NCI-H69 (cell line): ENCODE measurements at regions not wholly inside any gene's neighbourhood (a gene's known extent, or its start where the extent isn't known, plus 50 kb on each side); places are given as distances from the start of the nearest gene placed in this dataset.
"Not testable (repeated sequence)": the region's sequence is repeated elsewhere in the genome, so short reads cannot be mapped to it uniquely, and the experiment has no call there.

ENCODE experiments used
- DNase-seq: peaks from one replicate; lab custom pipeline; 2025; lab: John Stamatoyannopoulos, UW

DNA sequence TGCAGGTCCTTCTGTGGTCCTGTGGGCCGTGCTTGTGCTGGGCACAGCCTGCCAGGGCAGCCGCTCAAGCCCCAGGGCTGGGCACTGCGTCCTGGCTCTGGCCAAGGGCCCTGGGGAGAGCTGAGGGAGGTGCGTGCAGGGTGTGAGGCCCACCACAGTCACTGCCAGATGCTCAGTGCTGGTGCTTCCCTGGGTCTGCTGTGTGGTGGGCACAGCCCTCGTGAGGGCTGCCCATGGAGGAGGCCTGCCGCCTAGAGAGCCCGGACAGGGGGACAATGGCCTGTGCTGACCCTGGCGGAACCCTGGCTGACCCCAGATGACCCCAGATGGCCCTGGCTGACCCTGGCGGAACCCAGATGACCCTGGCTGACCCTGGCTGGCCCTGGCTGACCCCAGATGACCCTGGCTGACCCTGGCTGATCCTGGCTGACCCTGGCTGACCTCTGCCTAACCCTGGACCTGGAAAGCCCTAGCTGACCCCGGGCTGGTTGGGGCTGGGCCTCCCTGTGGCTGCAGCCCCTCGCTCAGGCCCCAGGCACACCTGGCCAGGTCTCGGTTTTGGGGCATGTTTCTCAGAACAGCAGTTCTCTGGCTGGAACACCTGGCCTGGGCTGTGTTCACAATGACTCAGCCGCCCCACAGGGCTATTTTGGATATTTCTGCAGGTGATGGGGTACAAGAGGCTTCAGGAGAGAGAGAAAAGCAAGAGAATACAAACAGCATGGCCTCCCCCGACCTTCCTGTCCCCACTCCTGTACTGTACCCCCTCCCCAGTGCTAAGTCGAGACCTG, 55.4 kb downstream of the TMEM121 start:
- DNase-seq, result no peak

- DNase-seq, result no peak
These were observed 56.3 kb downstream of the TMEM121 start for GRCh38 chr14:105582639-105583038.

DNA sequence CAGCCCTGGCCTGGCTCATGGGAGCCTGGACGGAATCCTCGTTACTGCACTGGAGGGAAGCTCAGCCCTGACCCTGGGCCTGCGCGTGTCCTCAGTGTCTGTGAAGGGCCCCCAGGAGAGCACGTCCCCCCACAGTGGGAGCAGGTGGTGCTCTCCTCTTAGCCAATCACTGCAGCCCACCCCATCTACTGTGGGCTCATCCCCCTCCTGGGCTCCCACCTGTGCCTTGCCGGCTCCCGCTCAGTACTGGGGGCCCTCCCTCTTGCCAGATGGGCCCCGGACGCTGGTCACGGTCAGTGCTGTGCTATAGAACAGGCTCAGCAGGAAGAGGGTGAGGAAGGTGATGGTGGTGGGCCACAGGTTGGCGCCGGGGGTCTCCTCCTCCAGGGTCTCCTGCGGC, 57.5 kb downstream of the TMEM121 start:
- not testable (repeated sequence) for DNase-seq

- not testable (repeated sequence) for DNase-seq
These were observed 58.9 kb downstream of the TMEM121 start for GRCh38 chr14:105585290-105585689.

GRCh38 chr14:105585722-105586121, 59.3 kb downstream of the TMEM121 start:
- not testable (repeated sequence) for DNase-seq

GRCh38 chr14:105586144-105586872, 59.9 kb downstream of the TMEM121 start:
- not testable (repeated sequence) for DNase-seq

DNA sequence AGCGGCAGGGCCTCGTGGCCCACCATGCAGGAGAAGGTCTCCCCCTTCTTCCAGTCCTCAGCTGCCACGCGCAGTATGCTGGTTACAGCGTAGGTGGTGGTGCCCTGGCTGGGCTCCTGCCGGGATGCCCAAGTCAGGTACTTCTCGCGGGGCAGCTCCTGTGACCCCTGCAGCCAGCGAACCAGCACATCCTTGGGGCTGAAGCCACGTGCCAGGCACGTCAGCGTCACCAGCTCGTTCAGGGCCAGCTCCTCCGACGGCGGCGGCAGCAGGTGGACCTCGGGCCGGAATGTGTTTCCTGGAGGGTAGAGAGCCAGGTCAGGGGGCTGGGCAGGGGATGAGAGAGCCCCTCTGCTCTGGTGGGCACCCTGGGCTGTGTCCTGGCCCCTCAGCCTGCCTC, 60.7 kb downstream of the TMEM121 start:
- DNase-seq, result not testable (repeated sequence)

GRCh38 chr14:105587482-105588235, 61.3 kb downstream of the TMEM121 start:
- DNase-seq, result not testable (repeated sequence)

- DNase-seq, result no peak
These were observed 62.0 kb downstream of the TMEM121 start for GRCh38 chr14:105588236-105588860.

- no peak for DNase-seq
These were observed 63.0 kb downstream of the TMEM121 start for GRCh38 chr14:105589161-105589925.

- DNase-seq, result not testable (repeated sequence)
These were observed 63.5 kb downstream of the TMEM121 start for GRCh38 chr14:105589926-105590185.

DNA sequence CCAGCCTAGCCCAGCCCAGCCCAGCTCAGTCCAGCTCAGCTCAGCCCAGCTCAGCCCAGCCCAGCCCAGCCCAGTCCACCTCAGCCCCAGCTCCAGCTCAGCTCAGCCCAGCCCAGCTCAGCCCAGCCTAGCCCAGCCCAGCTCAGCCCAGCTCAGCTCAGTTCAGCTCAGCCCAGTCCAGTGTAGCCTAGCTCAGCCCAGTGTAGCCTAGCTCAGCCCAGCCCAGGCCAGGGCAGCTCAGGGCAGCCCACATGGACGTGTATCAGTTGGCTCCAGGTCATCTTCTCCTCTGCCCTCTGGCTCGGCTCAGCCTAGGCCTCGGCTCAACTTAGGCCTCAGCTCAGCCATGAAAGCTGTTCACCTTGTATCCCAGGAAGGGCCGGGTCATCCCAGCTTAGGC, 64.7 kb downstream of the TMEM121 start:
- no peak for DNase-seq

DNA sequence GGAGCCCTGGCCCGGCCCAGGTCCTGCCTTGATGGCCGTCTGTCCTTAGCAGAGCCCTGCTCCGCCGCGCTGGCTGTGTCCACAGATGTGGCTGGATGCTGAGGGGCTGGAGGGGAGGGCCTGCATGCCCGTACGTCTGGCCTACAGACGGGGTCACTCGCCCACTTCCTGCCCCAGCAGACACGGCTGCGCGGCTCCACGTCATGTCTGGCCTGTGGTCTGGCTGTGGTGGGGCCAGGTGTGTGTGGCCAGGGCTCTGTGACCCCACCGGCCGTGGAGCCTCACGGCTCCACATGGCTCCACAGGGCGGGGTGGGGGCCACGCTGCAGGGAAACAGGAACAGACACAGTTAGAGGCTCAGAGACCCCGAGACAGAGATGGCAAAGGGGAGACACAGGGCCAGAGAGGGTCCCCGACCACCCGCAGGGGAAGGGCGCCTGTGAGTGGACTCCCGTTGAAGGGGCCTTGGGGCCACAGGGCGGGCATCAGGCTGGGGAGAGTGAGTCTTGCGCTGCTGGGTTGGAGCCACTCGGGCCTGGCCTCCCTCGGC, 65.5 kb downstream of the TMEM121 start:
- DNase-seq, result not testable (repeated sequence)

DNA sequence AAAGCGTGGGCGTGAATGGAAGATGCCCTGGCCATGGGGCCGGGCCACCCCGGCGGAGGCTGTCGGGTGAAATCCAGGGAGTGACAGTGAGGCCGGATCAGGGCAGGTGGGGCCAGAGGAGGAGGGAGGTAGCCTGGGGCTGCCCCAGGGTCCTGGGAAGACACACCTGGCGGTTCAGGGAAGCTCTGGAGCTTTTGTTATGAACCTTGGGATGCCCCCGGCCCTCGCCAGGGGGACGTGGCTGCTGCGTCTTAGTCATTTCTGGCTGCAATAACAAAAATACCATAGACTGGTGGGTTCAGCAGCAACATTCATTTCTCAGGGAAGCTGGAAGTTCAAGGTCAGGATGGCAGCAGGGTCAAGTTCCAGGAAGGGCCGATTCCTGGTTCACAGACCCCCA, 66.3 kb downstream of the TMEM121 start:
- not testable (repeated sequence) for DNase-seq

DNA sequence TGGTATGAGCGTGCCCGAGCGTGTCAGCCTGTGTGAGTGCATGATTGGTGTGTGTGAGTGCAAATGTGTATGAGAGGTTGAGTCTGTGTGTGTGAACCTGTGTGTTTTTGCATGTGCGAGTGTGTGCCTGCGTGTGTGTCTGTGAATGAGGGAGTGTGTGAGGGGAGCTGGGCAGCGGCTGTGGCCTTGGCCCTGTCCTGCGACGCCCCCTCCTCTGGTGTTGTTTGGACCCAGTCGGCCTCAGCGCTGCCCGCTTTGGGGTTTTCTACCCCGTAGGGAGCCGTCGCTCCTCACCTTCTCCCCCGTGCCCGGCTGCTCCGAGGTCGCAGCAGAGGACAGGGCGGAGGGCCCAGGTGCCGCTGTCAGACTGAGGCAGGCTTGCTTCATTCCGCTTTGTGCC, 69.0 kb downstream of the TMEM121 start:
- DNase-seq, result not testable (repeated sequence)

GRCh38 chr14:105596374-105596773, 70.0 kb downstream of the TMEM121 start:
- not testable (repeated sequence) for DNase-seq

DNA sequence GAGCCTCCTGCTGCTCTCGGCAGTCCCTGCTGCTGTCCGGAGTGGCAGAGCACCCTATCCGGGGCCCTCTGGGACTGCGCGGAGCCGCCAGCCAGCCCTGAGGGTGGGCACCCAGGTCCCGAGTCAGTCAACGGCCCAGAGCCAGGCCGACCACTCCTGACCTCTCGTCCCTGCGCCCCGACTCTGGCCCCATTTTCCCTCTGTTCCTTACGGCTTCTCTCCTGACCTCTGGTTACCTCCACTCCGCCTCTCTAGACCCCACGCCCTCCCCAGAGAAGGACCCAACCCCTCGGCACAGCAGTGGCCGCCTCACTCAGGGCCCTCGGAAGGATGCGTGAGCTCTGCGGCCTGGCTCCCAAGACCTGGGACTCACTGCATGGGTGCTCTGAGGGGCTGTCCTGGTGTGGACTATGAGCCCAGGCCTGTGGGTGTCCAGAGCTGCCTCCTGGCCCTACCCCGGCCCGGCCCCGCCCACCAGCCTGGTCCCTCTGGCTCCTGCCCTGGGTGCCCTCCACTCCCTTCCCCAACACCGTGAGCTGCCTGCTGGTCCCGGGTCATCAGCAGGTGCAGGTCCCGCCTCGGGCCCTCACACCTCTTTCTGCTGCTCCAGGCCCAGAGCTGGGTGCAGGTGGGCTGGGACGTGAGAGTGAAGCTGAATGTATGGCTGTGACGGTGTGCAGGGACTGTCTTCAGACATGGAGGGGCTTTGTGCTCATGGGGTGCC, 71.8 kb downstream of the TMEM121 start:
- not testable (repeated sequence) for DNase-seq

GRCh38 chr14:105598925-105599586, 72.7 kb downstream of the TMEM121 start:
- not testable (repeated sequence) for DNase-seq

GRCh38 chr14:105600195-105600938, 74.0 kb downstream of the TMEM121 start:
- DNase-seq, result not testable (repeated sequence)
